ENCODE measurements at regions not wholly inside any gene's neighbourhood (a gene's known extent, or its start where the extent isn't known, plus 50 kb on each side); places are given as distances from the start of the nearest gene placed in this dataset.
"Not testable (repeated sequence)": the region's sequence is repeated elsewhere in the genome, so short reads cannot be mapped to it uniquely, and the experiment has no call there.

GRCh38 chr7:121744319-121744718, 128.6 kb upstream of the PTPRZ1 start:
- no peak for DNase-seq

- DNase-seq, result no peak
Observed at GRCh38 chr7:121741896-121742295, 131.1 kb upstream of the PTPRZ1 start.

DNA sequence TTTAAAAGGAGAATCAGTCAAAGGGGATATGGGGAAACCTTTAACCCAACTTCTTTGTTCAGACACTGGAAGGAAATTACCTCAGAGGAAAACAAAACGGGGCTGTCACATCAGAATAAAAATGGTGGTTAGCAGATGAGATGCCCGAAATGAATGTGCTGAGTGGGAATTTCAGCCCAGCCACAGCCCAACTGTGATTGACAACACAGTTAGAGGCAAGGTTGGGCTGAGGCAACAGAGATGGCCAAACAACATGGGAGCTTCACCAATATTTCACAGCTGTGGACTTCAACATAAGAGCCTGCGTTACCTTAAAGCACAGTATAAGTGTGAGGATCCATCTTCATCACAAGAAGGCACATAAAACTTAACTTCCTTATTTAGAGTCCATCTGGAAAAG, 133.5 kb upstream of the PTPRZ1 start:
- DNase-seq, result no peak

- no peak for DNase-seq
Observed at GRCh38 chr7:121730869-121731268, 142.1 kb upstream of the PTPRZ1 start.

DNA sequence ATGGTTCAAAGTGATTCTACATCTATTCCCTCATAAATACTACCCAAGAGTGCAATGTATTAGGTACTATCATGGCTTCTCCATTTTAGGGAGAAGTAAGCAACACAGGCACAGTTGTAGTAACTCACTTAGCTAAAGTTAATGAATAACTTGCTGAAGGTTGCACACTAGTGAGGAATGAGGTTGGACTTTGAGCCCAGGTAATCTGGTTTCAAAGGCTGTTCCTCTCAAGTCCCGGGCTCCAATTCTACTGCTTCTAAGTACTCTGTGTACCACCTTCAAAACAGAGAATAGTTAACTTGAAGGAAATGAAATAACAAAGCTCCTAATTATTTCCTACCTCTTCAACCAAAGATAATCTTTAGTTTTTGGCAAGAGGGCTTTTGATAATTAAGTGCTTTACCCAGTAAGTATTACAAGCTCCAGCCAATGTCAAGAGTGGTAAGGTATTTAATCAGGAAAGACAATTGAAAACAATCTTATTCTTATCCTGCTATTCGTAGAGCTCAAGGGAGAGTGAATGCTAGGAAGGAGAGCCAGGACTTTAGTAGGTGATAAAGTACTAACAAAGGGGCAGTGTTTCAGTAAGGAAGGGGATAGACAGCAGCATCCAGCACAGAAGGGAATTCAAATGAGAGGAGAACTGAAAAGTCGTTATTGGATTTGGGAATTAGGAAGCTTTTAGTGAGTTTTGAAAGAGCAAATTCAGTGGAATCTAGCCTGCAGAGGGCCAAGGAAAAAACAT, 158.2 kb upstream of the PTPRZ1 start:
- no peak for DNase-seq

GRCh38 chr7:121712961-121713360, 160.0 kb upstream of the PTPRZ1 start:
- not testable (repeated sequence) for DNase-seq

- DNase-seq, result no peak
Observed at GRCh38 chr7:121697731-121698316, 175.1 kb upstream of the PTPRZ1 start.

GRCh38 chr7:121696954-121697353, 176.0 kb upstream of the PTPRZ1 start:
- DNase-seq, result no peak

GRCh38 chr7:121689749-121690148, 183.2 kb upstream of the PTPRZ1 start:
- no peak for DNase-seq

- DNase-seq, result no peak
Observed at GRCh38 chr7:121681700-121682099, 191.3 kb upstream of the PTPRZ1 start.

GRCh38 chr7:121676168-121676567, 196.8 kb upstream of the PTPRZ1 start:
- no peak for DNase-seq

DNA sequence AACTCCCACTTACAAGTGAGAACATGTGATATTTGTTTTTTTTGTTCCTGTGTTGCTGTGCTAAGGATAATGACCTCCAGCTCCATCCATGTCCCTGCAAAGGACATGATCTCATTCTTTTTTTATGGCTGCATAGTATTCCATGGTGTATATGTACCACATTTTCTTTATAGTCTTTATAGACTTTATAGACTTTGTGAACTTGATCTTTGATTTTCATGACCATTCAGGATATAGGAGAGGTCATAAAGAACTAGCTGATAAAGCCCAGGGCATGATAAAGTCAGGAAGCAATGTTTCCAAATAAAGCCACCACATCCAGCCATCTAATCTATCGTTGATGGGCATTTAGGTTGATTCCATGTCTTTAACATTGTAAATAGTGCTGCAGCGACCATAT, 198.5 kb upstream of the PTPRZ1 start:
- DNase-seq, result not testable (repeated sequence)

DNA sequence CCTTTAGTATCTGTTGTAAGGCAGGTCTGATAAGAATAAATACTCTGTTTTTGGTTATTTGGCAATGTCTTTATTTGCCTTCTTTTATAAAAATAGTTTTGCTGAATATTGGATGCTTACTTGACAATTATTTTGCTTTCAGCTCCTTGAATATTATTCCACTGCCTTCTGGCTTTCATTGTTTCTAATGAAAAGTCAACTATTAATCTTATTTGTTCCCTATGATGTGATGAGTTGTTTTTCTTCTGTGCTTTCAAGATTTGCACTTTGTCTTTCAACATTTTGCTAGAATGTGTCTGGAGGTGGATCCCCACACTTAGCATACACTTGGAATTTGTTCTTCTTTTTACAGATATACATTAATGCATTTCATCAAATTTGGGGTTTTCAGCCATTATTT, 203.8 kb upstream of the PTPRZ1 start:
- DNase-seq, result no peak

DNA sequence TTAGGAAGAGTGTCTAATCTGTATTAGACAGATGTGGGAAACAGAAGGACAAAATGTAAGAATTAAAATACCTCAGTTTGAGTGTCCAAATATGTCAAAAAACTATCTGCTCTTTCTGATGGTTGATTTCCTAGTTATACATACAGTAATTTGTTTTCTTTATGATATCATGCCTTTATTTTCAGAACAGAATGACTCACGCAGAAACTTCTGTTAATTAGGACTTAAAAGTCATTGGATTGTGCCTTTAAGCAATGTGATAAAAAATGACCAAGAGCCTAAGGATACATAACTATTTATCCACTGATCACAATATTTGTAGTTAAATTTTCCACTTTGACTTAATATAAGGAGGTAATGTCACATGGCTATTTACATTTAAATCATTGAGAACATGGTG, 206.7 kb upstream of the PTPRZ1 start:
- DNase-seq, result no peak

- DNase-seq, result no peak
Observed at GRCh38 chr7:121643320-121643719, 229.6 kb upstream of the PTPRZ1 start.

DNA sequence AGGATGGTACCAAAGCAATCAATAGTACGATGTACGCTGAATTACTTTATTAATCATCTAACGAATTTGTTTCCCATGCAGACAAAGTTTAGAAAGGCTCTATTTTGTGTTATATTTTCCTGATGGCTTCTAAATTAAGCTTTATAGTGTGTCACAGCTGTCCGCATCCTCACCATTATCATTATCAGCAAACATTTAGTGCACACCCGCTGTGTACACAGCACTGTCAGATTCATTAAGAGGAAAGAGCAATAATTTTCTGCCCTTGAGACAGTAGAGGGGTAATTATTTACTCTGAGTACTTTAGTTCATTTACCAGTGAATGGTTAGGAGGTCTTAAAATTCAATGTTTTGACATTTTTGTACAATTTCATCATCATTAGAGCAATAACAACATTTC, 233.3 kb upstream of the PTPRZ1 start:
- DNase-seq, result no peak

- no peak for DNase-seq
Observed at GRCh38 chr7:121638286-121638685, 234.7 kb upstream of the PTPRZ1 start.

DNA sequence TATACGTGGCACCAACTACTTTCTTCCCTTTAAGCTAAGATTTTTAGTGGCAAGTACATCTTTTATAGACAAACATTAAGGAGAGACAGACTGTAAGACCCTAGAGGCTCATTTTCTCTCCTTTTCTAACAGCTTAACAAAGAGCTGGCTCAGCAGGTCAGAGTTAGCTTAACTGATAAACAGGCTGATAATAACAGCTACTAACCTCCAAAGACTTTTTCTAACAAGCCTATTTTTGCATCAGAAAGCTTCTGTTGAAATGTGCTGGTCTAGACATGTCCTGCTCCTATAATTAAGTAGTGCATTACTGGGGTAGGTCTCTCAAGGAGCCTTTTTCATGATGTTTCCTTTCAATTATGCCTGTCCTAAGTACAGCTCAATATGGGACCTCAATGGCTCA, 238.2 kb upstream of the FAM3C start:
- DNase-seq, result no peak

DNA sequence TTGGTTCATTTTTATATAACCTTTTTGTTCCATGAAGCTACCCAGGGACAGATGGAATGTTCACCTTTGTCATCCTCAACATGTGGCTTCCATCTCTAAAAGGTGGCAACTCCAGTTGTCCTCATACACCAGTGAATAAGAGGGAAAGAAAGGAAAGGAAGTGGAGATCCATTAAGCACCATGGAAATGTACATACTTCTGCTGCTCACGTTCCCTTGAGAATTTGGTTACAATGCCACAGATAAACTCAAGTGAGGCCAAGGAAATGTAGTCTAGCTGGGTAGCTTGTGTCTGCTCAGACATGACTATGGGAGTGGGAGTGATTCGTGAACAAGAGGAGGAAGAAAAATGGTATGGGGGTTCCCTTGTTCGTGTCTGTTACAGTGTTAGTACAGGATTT, 237.1 kb upstream of the FAM3C start:
- DNase-seq, result no peak

DNA sequence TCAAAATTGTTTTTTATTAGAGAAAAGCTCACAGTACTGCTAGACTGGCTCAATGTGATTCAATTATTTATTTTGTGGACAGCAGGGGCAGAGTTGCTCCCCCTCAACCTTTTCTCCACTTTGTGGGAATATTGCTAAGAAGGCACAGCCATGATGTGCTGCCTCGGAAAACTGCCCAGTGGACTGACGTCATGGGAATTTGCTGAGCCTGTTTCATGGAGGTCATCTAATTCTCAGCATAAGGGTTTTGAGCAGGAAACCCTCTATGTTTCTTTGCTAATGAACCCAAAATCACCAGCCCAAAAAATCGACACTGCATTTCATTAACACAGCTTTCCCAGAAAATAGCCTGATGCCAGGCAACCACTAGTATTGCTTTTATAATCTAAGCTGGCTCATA, 228.8 kb upstream of the FAM3C start:
- no peak for DNase-seq

DNA sequence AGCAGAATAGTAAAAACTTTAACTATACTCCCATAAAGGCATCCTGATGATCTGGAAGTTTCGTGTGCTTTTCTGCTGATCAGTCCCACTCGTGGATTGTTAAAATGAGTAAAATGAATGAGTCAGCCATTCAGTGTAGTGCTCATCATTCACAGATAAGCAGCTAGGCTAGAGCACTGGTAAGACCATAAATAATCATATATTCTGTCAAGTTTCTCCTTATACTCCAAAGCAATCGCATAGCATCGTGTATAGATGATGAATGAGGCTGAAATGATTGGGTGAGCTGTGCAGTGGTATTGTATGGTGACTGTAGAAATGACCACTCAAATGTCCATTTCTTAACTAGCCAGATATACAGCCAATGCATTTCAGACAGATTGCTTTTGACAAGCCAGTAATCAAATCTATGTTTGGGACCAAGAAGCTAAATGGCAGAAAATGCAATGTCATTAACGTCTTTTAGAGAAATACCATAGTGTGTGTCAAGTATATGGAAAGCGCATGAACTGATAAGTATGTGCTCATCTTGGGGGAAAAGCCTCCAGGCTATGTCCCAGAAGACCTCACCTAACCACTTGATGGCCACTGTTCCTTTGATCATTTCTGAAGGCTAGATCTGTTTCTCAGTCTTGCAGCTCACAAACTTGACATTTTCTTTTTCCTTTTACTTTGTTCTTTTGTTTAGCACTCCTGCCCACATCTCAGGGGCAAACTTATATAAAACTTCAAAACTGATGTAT, 227.2 kb upstream of the FAM3C start:
- no peak for DNase-seq

- DNase-seq, result no peak
Observed at GRCh38 chr7:121621937-121622336, 225.8 kb upstream of the FAM3C start.

GRCh38 chr7:121620953-121621606, 225.0 kb upstream of the FAM3C start:
- DNase-seq, result no peak

GRCh38 chr7:121620206-121620605, 224.1 kb upstream of the FAM3C start:
- no peak for DNase-seq
